ENCODE measurements at regions not wholly inside any gene's neighbourhood (a gene's known extent, or its start where the extent isn't known, plus 50 kb on each side); places are given as distances from the start of the nearest gene placed in this dataset.

- no peak for DNase-seq
- Mint-ChIP-seq H3K36me3 (ENCODE audit: low read depth) (no peaks in the 10 kb centered on the region), H3K27ac (no peak overlapping the region), H3K27me3 (peaks cover 2% of the 10 kb centered on the region), H3K4me3 (no peak overlapping the region), H3K9me3 (no peaks in the 10 kb centered on the region), H3K4me1 (ENCODE audit: low read depth) (no peaks in the 10 kb centered on the region)
- ChIA-PET CTCF (no interaction called here), POLR2A (no interaction called here)
- intact Hi-C loops (cut with micrococcal nuclease), result no loop called here
- ATAC-seq, result no peak
- TF ChIP-seq CTCF (IDR thresholded peaks at IDR 0.05), result no peak
Measured at GRCh38 chr1:88189525-88189924, 494.5 kb upstream of the PKN2 start.

- ChIA-PET POLR2A (no interaction called here), CTCF (interaction anchor here (1.4 kb wide), 1 partner anchor 11 kb away, joined by 7 read pairs; no protein-coding TSS in a partner anchor)
- Mint-ChIP-seq H3K27ac (no peak overlapping the region), H3K4me1 (ENCODE audit: low read depth) (no peaks in the 10 kb centered on the region), H3K9me3 (no peaks in the 10 kb centered on the region), H3K36me3 (ENCODE audit: low read depth) (no peaks in the 10 kb centered on the region), H3K4me3 (no peak overlapping the region), H3K27me3 (peaks cover 2% of the 10 kb centered on the region)
- ATAC-seq (no peak), DNase-seq (no peak)
- TF ChIP-seq CTCF (IDR thresholded peaks at IDR 0.05), result no peak
- intact Hi-C loops (cut with micrococcal nuclease), result no loop called here
Measured at GRCh38 chr1:88191917-88192316, 492.2 kb upstream of the PKN2 start.

GRCh38 chr1:88194542-88194941, 489.5 kb upstream of the PKN2 start:
- intact Hi-C loops (cut with micrococcal nuclease), result no loop called here
- Mint-ChIP-seq H3K27ac (no peak overlapping the region), H3K27me3 (peaks cover 2% of the 10 kb centered on the region), H3K4me3 (no peak overlapping the region), H3K36me3 (ENCODE audit: low read depth) (no peaks in the 10 kb centered on the region), H3K4me1 (ENCODE audit: low read depth) (no peaks in the 10 kb centered on the region), H3K9me3 (no peaks in the 10 kb centered on the region)
- ChIA-PET CTCF (interaction anchor here (2.3 kb wide), 1 partner anchor 14 kb away, joined by 13 read pairs; no protein-coding TSS in a partner anchor), POLR2A (no interaction called here)
- ATAC-seq (no peak), DNase-seq (no peak)
- no peak for TF ChIP-seq CTCF (IDR thresholded peaks at IDR 0.05)

- no peak overlapping the region for H3K27ac Mint-ChIP-seq
- no peaks in the 10 kb centered on the region for H3K36me3 Mint-ChIP-seq (ENCODE audit: low read depth)
- no peak for TF ChIP-seq CTCF (IDR thresholded peaks at IDR 0.05)
- ChIA-PET CTCF (no interaction called here), POLR2A (no interaction called here)
- DNase-seq (no peak), ATAC-seq (no peak)
- intact Hi-C loops (cut with micrococcal nuclease), result no loop called here
- no peak overlapping the region for H3K4me3 Mint-ChIP-seq
- no peaks in the 10 kb centered on the region for H3K9me3 Mint-ChIP-seq
- no peaks in the 10 kb centered on the region for H3K4me1 Mint-ChIP-seq (ENCODE audit: low read depth)
- H3K27me3 Mint-ChIP-seq, result no peaks in the 10 kb centered on the region
Measured at GRCh38 chr1:88200545-88200944, 483.5 kb upstream of the PKN2 start.

- no peaks in the 10 kb centered on the region for H3K36me3 Mint-ChIP-seq (ENCODE audit: low read depth)
- no peak for ATAC-seq
- POLR2A ChIA-PET, result no interaction called here
Measured at GRCh38 chr1:88204111-88204510, 480.0 kb upstream of the PKN2 start.

More at GRCh38 chr1:88204111-88204510, 480.0 kb upstream of the PKN2 start:
- intact Hi-C loops (cut with micrococcal nuclease), result no loop called here
- H3K4me1 Mint-ChIP-seq (ENCODE audit: low read depth), result no peaks in the 10 kb centered on the region
- H3K9me3 Mint-ChIP-seq, result no peaks in the 10 kb centered on the region
- DNase-seq, result no peak
- no peaks in the 10 kb centered on the region for H3K27me3 Mint-ChIP-seq
- H3K27ac Mint-ChIP-seq, result no peak overlapping the region
- TF ChIP-seq CTCF (IDR thresholded peaks at IDR 0.05), result no peak
- CTCF ChIA-PET, result no interaction called here
- no peak overlapping the region for H3K4me3 Mint-ChIP-seq

Measured in activated CD8-positive, alpha-beta T cell treated with anti-CD3 and anti-CD28 coated beads for 36 hours (primary cell).